GM19324 (cell line): ENCODE measurements at regions not wholly inside any gene's neighbourhood (a gene's known extent, or its start where the extent isn't known, plus 50 kb on each side); places are given as distances from the start of the nearest gene placed in this dataset.

Experiments
- ATAC-seq: cut with Tn5 transposase; IDR thresholded peaks from one replicate; pipeline ENCODE4 v1.9.1; 2021; ENCODE audit warnings: mild to moderate bottlenecking, moderate library complexity; ENCODE audit not compliant: unreplicated experiment, low FRiP score

DNA sequence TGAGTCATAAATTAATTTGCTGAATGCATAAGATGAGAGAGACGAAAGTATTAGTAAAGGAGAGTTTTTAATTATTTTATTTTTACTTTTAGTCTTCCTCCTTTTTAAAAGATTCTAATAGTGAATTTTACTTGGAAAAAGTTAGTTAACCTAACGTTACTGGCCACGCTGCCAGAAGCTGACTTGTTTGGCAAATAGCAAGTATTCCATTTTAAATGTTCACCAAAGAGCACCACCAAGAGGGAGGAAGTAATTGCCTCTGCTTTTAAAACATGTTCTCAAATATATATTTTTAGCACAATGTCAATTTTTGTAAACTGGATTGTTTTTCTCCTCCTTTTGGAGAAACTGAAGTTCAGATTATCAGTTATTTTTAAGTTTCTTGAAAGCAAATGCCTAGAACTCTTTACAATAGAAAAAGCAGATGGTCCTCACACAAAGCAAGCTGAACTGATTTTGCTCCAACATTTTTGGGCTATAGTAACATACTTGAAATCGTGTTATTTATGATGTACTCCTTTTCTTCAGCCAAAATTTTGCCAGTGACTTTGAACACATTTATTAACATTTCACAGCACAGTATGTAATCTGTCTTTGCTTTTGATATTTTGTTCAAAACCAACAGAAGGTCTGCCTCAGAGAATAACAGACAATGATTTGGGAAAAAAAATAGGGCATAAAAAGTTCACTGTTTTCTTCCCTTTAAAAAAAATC lies 1311.0 kb upstream of the FAM98A start:
- no peak for ATAC-seq

DNA sequence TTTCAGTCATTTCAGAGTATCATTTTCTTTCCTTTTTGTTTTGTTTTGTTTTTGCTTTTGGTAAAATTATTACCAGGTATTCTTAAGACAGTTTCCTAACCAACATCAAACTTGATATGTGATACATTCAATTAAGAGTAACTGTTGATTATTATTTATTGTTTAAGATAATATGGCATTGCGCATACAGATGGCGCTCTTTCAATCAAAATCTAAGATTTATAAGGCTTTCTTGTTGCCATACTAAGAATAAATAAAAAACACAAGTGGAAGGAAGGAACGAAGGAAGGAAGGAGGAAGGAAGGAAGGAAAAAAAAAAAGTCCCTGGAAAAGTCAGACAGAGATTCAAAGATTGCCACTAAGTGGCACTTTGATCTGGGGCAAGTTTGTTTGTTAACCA lies 1308.7 kb upstream of the FAM98A start:
- no peak for ATAC-seq

DNA sequence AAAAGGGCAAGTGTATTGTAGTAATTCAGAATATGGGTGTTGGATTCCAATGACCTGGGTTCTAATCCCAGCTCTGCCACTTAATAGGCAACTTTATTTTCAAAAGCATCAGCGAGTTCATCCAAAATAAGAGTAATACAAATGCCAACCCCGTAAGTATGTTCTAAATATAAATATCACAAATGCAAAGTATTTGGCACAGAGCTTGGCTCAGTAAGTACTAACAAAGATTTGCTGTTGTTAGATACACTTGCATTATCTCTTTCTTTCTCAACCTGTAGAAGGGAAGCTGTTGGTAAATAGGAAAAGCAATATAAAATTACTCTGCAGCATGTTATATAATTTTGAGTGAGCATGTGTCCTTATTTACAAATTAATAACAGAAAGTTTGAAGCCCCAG lies 1302.6 kb upstream of the FAM98A start:
- ATAC-seq, result no peak

DNA sequence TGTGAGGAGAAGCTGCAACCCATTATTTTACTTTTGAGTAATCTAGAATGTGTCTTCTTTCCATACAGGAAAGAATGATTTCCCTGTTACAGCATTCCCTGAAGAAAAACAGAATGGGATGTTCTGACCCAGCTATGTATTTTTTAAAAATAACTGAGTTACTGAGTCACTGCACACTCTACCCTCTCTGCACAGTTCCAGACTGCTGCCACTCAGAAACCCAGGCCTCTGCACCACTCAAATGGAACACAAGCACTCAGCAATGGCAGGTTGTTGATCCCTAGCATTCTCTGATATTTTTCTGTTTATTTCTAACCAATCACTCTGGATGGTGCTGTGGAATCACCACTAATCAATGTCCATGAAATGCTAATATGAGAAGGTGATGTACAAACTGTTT lies 1300.0 kb upstream of the FAM98A start:
- no peak for ATAC-seq

DNA sequence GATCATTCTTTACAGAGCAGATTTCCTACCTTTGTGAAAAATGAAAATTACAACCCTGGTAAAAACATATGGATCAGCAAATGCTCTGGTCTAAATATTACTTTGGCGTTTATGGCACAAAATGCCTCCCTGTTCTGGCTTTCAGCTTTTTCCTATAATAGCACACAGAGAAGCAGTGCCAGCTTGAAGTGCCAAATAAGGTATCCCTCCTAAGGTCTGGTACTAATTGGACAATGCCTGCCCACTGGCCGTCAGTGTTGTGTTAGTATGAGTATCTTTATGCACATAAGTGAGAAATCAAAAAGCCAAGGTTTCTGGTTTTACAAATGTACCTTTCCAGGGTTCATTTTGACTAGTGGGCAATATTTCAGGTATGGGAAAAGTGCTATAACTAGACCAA lies 1293.7 kb upstream of the FAM98A start:
- ATAC-seq, result no peak

DNA sequence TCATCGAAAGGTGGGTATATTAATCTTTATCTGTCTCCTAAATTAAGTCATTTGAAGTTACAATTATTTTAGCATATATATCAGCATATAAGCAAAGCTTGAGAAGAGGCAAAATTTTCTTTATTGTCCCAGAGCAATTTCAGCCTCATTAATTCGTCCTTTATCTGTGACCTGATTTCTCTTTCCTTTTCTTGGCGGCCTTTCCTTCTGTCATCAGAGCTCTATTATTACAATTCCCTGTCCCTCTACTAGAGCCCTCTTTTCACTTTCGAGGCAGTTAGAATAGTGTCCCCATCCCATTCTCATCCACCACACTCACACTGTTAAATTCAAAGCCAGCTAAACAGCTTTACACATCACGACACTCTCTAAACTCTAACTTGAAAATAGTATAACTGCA lies 1293.2 kb upstream of the FAM98A start:
- ATAC-seq, result no peak

DNA sequence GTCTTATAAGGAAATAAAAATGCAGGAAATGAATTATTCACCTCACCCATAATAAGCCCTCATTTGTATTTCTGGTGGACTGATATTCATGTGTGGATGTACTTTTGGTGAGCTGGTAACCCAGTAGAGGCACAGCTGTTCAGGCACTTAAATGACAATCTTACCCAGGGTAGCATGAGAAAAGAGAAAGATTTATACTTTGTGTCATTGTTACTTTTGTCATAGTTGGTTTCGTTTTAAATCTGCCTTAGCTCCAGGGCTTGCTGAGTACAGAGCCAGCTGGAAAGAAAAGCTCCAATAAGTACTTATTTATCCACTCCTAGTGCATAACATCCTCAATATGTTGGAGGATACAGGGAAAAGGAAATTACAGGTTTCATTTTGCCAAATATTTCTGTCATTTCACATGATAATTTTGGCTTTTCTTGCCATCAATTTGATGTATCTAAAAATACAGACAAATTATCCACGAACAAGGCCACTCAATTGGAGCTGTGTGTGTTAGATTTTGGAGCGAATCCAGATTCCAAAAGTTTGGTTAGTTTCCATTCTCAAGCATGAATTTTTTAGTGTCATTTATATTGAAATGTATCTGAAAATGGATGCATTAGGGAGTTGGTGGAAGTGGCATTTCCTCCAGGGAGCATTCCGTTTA lies 1276.1 kb upstream of the FAM98A start:
- no peak for ATAC-seq

DNA sequence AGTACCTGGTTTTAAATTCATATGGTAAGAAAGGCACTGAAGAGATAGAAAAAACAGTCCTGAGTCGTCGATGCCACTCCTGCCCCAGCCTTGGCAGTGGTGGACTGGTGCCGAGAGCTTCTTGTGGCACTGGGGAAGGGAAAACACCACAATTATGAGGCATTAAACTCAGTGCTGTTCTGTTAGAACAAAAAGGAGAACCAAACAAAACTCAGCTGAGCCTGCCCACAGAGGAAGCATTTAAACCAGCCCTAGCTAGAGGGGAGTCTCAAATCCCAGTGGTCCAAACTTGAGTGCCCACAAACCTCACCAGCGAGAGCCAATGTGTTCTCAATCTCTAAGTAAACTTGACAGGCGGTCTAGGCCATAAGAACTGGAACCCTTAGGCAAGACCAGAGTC lies 1254.5 kb upstream of the FAM98A start:
- ATAC-seq, result no peak

DNA sequence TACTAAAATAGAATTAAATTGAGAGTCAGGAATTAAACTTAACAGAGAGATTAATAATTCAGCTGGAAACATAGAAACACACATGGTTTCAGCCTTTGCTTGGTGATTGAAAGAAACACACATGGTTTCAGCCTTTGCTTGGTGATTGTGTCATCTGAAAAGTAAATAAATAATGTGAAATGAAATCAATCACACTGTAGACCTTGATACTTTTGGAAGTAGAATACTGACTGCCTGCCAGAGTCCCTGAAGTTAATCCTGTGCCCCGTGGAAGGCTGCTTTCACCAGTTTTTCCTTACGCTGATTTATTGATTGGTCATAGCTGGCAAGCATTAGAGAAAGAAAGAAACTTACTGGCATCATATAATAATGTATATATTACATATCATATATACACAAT lies 1252.7 kb upstream of the FAM98A start:
- ATAC-seq, result no peak

DNA sequence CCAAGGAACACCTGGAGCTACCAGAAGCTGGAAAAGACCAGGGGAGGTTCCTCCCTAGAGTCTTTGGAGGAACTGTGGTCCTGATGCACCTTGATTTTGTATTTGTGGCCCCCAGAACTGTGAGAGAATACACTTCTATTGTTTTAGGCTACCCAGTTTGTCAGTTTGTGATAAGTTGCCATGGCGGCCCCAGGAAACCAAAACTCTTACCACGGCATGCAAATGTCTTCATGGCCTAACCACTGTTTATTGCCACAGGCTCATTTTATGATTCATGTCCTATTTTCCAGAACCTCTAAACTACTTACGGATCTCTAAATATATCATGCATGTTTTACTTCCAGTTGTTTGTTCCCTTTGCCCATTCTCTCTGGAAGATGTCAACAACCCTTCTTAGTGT lies 1250.7 kb upstream of the FAM98A start:
- no peak for ATAC-seq

DNA sequence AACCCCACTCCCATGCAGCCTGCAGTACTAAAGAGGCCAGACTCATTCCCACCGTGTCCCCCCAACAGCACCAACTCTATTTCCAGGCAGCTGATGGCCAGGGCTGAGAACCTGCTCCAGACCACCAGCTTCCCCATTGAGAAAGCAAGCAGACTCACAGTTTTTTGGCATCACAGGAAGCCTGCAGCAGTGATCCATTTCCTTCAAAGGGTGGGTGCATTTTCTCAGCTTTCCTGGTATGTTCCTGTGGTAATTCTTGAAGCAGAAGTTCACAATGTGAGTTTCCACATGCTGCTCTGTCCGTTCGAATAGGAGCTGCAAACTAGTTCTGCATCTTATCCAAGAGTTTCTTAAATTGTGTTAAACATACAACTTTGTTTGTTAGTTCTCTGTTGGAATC lies 1249.6 kb upstream of the FAM98A start:
- no peak for ATAC-seq

DNA sequence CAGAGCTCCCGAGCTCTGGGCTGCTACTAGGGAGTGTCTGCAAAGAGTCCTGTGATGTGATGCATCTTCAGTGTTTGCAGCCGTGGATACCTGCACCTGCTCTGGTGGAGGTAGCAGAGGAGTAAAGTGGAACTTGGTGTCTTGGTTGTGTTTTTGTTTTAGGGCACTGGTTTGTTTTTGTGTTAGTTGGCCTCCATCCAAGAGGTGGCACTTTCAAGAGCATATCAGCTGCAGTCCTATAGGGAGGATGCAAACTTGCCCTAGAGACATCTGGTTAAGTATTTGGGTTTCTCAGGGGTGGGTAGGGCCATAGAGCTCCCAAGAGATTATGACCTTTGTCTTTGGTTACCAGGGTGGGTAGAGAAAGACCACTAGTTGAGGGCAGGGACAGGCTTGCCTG lies 1249.0 kb upstream of the FAM98A start:
- ATAC-seq, result no peak

DNA sequence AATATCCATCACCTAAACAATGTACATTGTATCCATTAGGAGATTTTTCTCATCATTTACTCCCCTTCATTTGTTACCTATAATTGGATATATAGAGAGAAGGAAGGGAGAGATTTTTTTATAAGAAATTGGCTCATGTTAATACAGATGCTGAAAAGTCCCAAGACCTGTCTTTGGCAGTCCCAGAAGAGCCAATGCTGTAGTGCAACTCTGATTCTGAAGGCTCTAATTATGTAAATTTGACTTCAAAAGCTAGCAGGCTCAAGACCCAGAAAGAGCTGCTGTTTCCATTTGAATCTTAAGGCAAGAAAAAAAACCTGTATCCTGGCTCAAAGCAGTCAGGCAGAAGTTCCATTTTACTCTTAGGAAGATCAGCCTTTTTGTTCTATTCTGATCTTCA lies 1245.5 kb upstream of the FAM98A start:
- no peak for ATAC-seq

DNA sequence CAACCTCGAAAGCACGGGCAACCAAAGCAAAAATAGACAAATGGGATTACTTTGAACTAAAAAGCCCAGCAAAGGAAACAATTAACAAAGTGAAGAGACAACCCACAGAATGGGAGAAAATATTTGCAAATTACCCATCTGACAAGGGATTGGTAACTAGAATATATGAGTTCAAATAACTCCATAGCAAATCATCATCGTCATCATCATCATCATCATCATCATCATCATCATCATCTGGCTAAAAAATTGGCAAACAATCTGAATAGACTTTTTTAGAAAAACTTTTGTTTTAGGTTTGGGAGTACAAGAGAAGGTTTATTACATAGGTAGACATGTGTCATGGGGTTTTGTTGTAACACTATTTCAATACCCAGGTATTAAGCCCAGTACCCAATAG lies 1239.3 kb upstream of the FAM98A start:
- no peak for ATAC-seq

DNA sequence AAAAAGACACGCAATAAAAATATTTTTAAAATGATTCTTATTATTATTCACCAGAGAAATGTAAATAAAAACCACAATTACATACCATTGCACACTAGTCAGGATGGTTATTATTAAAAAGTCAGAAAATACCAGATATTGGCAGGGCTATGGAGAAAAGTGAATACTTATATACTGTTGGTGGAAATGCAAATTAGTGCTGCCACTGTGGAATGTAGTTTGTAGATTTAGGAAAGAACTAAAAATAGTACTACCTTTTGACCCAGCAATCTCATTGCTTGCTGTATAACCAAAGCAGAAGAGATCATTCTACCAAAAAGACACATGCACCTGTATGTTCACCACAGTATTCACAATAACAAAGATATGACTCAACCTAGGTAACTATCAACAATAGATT lies 1237.3 kb upstream of the FAM98A start:
- ATAC-seq, result no peak

DNA sequence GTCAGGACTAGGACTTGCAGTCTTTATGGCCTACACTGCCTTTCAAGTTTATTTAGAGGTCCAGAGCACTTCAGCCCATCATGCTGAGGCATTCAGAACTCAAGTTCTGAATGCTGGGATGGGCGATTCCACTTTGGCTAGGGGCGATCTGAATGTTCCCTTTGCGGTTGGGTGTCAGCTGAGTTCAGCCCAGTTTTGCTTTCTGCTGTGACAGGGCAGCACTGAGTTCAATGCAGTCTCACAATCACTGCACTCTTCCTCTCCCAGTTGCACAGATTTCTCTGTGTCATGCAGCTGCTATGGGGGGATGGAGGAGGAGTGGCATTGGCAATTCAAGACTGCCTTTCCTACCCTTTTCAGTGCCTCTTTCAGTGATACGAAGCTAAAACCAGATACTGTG lies 1232.0 kb upstream of the FAM98A start:
- no peak for ATAC-seq

DNA sequence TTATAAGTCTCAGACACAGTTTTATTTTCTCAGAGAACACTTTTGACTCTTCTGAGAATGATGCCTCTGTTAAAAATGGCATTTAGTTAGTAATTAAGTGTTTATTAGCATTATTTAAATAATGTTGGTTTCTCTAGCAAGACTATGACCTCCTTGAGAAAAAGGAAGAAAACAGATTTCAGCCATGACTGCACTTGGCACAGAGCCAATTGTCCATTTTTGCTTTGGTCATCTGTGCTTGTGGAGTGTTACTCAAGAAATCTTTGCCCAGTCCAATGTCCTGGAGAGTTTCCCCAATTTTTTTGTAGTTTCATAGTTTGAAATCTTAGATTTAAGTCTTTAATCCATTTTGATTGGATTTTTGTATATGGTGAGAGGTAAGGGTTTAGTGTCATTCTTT lies 1229.4 kb upstream of the FAM98A start:
- ATAC-seq, result no peak

DNA sequence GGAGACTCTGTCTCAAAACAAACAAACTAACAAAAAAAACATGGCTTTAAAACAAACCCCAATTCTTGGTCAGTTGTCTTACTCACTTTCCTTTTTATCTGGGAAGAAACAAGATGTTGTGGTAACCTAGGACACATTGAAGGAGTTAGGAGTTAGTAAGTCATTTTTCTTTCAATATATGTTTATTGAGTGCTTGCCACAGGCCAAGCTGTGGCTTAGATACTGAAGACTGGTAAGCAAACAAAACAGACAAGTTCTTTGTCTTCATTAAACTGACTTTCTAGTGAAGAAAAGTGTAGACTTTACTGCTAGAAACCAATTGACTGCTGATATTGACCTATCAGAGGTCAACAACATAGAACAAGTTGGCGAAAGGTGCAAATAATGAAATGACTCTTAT lies 1228.3 kb upstream of the FAM98A start:
- ATAC-seq, result no peak

DNA sequence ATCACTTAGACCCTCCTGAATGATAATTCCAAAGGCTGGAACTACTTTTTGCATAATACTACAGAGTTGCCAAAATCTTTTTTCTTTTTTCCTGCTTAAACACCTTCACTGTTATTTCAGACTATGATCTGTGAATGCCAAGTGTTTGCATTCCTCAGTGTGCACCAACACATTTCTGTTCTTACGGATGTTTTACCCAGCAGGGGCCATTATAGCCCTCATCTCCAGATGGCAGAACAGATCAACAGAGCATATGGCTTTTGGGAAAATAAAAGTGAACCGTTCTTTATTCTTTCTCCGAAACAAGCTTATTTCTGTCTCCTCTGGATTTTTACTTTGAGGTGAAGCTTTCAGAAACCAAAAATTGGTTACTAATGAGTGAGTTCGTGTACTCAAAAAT lies 1226.6 kb upstream of the FAM98A start:
- ATAC-seq, result no peak

DNA sequence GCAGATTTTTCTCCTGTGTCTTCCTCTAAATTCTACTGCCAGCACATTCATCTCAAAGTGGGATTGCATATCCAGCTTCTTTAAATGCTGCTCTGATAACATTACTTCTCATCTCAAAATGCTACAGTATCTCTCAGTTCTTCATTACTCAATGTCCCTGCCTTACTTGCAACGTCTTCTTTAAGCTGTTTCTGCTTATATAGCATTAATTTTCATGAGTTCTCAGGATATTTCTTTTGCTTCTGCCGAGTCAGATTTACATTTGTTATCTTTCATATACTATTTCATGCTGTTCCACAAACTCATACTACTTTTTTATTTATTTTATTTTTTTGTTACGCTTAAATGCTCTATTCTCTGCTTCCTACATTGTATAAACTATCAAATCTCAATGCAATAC lies 1223.5 kb upstream of the FAM98A start:
- ATAC-seq, result no peak

DNA sequence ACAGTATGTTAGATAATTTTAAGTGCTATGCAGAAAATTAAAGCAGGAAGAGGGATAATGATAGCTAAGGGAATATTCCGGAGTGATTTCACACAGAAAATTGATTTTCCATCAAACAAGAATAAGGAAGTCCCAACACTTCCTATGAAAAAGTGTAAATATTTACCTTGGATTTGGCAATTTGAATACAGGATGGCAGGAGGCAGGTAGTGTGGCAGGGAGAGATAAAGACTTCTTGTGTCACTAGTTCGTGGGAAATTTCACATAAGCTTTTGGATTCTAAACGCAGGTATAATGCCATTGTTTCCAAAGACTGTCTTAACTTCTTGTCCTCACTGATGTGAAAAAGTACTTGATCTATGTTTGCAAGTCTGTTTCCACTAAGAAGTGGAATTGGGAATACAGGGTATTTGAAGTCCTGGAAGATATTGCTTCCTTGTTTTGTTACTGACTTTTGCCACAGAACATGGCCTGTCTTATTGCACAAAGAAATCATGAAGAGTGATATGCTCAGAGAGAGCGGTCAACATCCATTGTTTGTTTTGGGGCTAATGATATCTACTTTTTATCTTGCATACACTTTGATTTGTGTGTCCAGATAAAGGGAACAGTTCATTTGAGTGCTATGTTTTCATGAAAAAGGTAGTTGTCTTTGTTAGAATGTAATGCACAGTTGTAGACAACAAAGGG lies 1216.1 kb upstream of the FAM98A start:
- ATAC-seq, result no peak

DNA sequence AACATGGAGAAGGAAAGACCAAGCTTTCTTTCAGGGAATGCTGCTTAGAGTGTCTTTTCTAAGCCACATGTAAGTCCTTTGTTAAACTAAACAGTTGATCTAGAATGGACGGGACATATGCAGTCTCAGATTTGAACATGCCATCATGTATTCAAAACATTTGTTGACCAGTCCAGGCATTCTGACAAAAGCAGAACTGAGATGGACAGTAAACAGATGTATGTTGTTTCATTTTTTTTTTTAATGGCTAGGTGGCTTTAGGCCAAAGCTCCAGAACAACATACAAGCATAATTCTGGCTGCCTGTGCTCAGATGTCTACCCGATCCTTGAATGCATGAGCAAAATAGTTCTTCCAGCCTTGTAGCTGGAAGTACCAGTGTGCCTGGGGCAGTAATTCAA lies 1211.4 kb upstream of the FAM98A start:
- ATAC-seq, result no peak
